Osteocyte (in vitro differentiated cells): ENCODE measurements at regions not wholly inside any gene's neighbourhood (a gene's known extent, or its start where the extent isn't known, plus 50 kb on each side); places are given as distances from the start of the nearest gene placed in this dataset.

Experiments used
- DNase-seq: peaks from one replicate; pipeline ENCODE4 v3.0.0; 2021; ENCODE audit warnings: mixed read lengths; ENCODE audit not compliant: unreplicated experiment; ENCODE audit errors: extremely low spot score
- H3K27ac Mint-ChIP-seq: one replicate; pipeline ENCODE4 v1.8.0; 2021; ENCODE audit warnings: mild to moderate bottlenecking, mixed read lengths; ENCODE audit not compliant: unreplicated experiment
- H3K27me3 Mint-ChIP-seq: one replicate; pipeline ENCODE4 v1.8.0; 2021; ENCODE audit warnings: mixed read lengths; ENCODE audit not compliant: unreplicated experiment
- H3K36me3 Mint-ChIP-seq: one replicate; pipeline ENCODE4 v1.8.0; 2021; ENCODE audit warnings: mixed read lengths; ENCODE audit not compliant: unreplicated experiment
- H3K4me1 Mint-ChIP-seq: one replicate; pipeline ENCODE4 v1.8.0; 2021; ENCODE audit warnings: mixed read lengths; ENCODE audit not compliant: unreplicated experiment
- H3K4me3 Mint-ChIP-seq: one replicate; pipeline ENCODE4 v1.8.0; 2021; ENCODE audit warnings: mild to moderate bottlenecking, moderate library complexity, mixed read lengths; ENCODE audit not compliant: unreplicated experiment
- H3K9me3 Mint-ChIP-seq: one replicate; pipeline ENCODE4 v1.8.0; 2021; ENCODE audit warnings: mixed read lengths; ENCODE audit not compliant: unreplicated experiment
- TF ChIP-seq, protein P1 (sequence below): fragments of 200-600 bp; sonication (generic); IDR thresholded peaks from 2 replicates; pipeline ENCODE4 v1.5.0; 2021; ENCODE audit warnings: antibody characterized with exemption, mild to moderate bottlenecking, moderate library complexity

DNA sequence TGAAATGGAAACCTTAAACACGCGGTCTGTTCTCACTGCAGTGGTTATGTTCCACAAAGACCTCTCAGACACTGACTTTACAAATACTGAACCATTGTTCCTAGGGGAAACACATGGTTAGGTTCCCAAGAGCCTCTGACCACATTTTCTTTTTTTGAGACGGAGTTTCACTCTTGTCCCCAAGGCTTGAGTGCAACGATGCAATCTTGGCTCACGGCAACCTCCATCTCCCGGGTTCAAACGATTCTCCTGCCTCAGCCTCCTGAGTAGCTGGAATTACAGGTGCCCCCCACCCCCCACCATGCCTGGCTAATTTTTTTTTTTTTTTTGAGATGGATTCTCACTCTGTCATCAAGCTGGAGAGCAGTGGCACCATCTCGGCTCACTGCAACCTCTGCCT, 179.7 kb downstream of the RBFOX3 start:
- peaks cover 30% of the 10 kb centered on the region for H3K27me3 Mint-ChIP-seq
- H3K36me3 Mint-ChIP-seq = no peaks in the 10 kb centered on the region
- DNase-seq = no peak
- H3K4me1 Mint-ChIP-seq = no peaks in the 10 kb centered on the region
- TF ChIP-seq, protein P1, sequence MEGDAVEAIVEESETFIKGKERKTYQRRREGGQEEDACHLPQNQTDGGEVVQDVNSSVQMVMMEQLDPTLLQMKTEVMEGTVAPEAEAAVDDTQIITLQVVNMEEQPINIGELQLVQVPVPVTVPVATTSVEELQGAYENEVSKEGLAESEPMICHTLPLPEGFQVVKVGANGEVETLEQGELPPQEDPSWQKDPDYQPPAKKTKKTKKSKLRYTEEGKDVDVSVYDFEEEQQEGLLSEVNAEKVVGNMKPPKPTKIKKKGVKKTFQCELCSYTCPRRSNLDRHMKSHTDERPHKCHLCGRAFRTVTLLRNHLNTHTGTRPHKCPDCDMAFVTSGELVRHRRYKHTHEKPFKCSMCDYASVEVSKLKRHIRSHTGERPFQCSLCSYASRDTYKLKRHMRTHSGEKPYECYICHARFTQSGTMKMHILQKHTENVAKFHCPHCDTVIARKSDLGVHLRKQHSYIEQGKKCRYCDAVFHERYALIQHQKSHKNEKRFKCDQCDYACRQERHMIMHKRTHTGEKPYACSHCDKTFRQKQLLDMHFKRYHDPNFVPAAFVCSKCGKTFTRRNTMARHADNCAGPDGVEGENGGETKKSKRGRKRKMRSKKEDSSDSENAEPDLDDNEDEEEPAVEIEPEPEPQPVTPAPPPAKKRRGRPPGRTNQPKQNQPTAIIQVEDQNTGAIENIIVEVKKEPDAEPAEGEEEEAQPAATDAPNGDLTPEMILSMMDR = no peak
- no peak overlapping the region for H3K4me3 Mint-ChIP-seq
- H3K9me3 Mint-ChIP-seq = peaks cover 5% of the 10 kb centered on the region
- H3K27ac Mint-ChIP-seq = no peak overlapping the region

DNA sequence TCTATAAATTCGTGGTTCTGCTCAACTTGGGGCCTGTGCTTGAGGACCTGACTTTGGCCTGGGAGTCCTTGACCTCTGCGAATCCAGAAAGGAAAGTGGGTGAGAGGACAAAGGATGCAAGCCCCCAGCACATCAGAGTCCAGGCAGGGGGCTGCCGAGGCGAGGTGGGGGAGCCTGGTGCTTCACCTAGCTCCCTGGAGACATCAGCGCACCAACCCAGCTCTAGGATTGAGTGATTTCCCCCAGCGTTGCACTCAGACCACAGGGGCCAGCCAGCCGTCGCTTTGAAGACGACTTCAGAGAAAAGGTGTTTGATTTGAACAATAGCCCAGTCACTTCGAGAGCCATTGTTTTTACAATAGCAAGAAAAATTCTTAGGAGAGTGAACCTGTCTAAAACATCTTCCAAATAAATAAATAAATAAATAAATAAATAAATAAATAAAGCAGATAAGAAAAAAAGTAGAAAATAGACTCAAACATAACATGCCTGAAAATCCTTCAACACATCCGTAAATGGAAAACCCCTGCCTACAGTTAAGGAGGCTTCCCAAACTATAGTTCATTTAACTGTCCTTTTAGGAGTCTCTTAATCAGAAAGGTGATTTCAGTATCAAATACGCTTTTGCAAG, 180.9 kb downstream of the RBFOX3 start:
- Mint-ChIP-seq H3K27me3 (peaks cover 25% of the 10 kb centered on the region), H3K4me1 (peaks cover 4% of the 10 kb centered on the region), H3K27ac (no peak overlapping the region), H3K4me3 (no peak overlapping the region), H3K9me3 (peaks cover 5% of the 10 kb centered on the region), H3K36me3 (no peaks in the 10 kb centered on the region)
- no peak for DNase-seq
- TF ChIP-seq, protein P1 = no peak

DNA sequence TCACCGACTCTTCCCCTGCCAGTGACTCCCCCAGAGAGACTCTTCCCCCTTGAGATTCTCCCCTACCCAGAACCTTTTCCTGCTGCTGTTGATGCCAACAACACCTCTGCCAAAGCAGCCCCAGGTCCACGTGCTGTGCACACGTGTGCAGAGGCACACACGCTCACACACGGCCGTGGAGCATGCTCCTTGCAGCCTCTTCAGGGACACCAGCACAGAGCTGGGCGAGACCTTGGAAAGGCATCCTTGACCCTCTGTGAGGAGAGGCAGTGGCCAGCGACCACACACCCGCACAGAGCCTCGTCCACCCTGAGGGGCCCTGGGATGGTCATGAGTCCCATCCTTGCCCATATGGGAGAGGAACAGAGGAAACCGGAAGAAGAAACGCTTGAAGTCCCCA, 181.9 kb downstream of the RBFOX3 start:
- H3K4me3 Mint-ChIP-seq = no peak overlapping the region
- DNase-seq = no peak
- peaks cover 14% of the 10 kb centered on the region for H3K4me1 Mint-ChIP-seq
- H3K27me3 Mint-ChIP-seq = peaks cover 24% of the 10 kb centered on the region
- TF ChIP-seq, protein P1 = no peak
- no peak overlapping the region for H3K27ac Mint-ChIP-seq
- no peaks in the 10 kb centered on the region for H3K36me3 Mint-ChIP-seq
- H3K9me3 Mint-ChIP-seq = peaks cover 3% of the 10 kb centered on the region

DNA sequence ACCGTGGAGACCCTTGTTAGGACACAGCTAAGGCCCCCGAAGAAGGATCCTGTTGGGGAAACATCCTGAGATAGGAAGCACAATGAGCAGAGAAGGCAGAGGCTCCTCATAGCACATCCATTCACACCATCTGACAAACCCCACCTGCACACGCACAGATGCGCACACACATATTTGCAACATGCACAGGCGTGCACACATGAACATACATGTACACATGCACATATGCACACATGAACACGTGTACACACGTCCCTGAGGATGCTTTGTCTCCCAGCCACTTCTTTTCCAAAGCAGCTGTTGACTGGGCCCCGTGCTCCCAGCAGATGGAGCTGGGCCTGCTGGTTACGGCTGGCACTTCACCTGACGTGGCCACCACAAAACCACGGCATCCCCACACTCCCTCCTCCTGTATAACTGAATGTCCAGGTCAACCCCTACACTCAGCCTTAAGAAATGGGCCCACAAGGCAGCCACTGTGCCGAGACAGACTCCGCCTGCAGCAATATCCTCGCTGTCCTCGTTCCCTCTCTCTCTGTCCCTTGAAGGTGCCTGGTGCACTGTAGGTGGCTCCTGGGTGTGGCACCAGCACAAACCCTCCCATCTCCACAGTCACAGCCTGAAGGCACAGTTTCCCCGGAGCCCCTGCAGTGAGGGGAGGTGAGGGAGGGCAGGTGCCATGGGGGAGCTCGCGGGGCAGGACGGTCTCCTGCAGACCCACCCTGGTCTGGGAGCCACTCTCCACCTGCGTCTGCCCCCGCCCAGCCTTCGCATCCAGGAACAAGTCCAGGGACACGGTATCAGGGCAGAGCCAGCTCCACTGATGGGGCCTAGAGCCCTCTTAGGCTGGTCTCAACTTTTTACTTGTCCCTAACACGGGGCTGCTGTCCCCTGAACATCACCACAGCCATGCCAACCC, 183.0 kb downstream of the RBFOX3 start:
- Mint-ChIP-seq H3K36me3 (no peaks in the 10 kb centered on the region), H3K4me3 (no peak overlapping the region), H3K27ac (no peak overlapping the region), H3K9me3 (no peaks in the 10 kb centered on the region), H3K4me1 (peaks cover 22% of the 10 kb centered on the region), H3K27me3 (peaks cover 20% of the 10 kb centered on the region)
- TF ChIP-seq, protein P1 = no peak
- DNase-seq = no peak

DNA sequence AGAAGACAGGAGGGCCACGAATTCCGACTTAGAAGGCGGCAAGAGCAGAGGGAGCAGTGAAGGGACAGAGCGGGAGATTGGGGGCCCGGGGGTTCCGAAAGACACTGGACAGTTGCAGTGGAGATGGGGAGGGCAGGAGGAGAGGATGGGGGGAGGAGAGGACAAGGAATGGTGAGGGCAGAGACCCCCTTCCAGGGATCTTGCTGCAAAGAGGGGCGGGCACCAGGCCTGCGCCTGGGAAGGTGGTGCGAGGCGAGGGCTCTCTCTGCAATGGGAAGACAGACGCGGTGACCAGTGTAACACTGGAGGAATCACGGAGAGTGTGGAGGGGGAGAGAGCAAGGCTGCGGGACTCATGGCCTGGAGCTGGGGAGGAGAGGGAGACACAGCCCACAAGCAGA, 185.2 kb downstream of the RBFOX3 start:
- H3K27ac Mint-ChIP-seq = no peak overlapping the region
- H3K27me3 Mint-ChIP-seq = peaks cover 8% of the 10 kb centered on the region
- no peaks in the 10 kb centered on the region for H3K9me3 Mint-ChIP-seq
- DNase-seq = no peak
- peaks cover 42% of the 10 kb centered on the region for H3K4me1 Mint-ChIP-seq
- no peaks in the 10 kb centered on the region for H3K36me3 Mint-ChIP-seq
- TF ChIP-seq, protein P1 = no peak
- no peak overlapping the region for H3K4me3 Mint-ChIP-seq
